Loucy (cell line): ENCODE measurements at regions not wholly inside any gene's neighbourhood (a gene's known extent, or its start where the extent isn't known, plus 50 kb on each side); places are given as distances from the start of the nearest gene placed in this dataset.

Source experiments
- H2AFZ ChIP-seq: fragments of 200-600 bp; sonication (generic); 2 replicates; pipeline ENCODE4 v1.6.0; 2016; ENCODE audit warnings: antibody characterized with exemption, mild to moderate bottlenecking, low read length, moderate library complexity
- H3F3A ChIP-seq: fragments of 200-600 bp; 2 replicates; pipeline ENCODE4 v1.6.0; 2016; ENCODE audit warnings: antibody characterized with exemption, low read depth, mild to moderate bottlenecking
- H3K27me3 ChIP-seq: fragments of 200-600 bp; sonication (generic); 2 replicates; pipeline ENCODE4 v1.6.1; 2014; ENCODE audit warnings: low read length, mild to moderate bottlenecking; ENCODE audit not compliant: insufficient read depth, poor library complexity, severe bottlenecking
- H3K36me3 ChIP-seq: fragments of 200-600 bp; sonication (generic); 2 replicates; pipeline ENCODE4 v1.6.1; 2016; ENCODE audit warnings: low read length; ENCODE audit not compliant: insufficient read depth
- H3K4me1 ChIP-seq: fragments of 200-600 bp; sonication (generic); 2 replicates; pipeline ENCODE4 v1.5.1; 2014; ENCODE audit warnings: low read length, mild to moderate bottlenecking; ENCODE audit not compliant: insufficient read depth, poor library complexity, severe bottlenecking
- H3K4me2 ChIP-seq: fragments of 200-600 bp; sonication (generic); 2 replicates; pipeline ENCODE4 v1.6.0; 2014; ENCODE audit warnings: antibody characterized with exemption, low read length, low read depth, mild to moderate bottlenecking; ENCODE audit not compliant: poor library complexity, severe bottlenecking
- H3K4me3 ChIP-seq: fragments of 200-600 bp; sonication (generic); 2 replicates; pipeline ENCODE4 v1.5.1; 2014; ENCODE audit warnings: low read length, mild to moderate bottlenecking, mixed read lengths; ENCODE audit not compliant: poor library complexity, severe bottlenecking
- H3K79me2 ChIP-seq: fragments of 200-600 bp; sonication (generic); 2 replicates; pipeline ENCODE4 v1.6.1; 2014; ENCODE audit warnings: low read length; ENCODE audit not compliant: insufficient read depth
- H3K9ac ChIP-seq: fragments of 200-600 bp; sonication (generic); 2 replicates; pipeline ENCODE4 v1.6.0; 2014; ENCODE audit warnings: mild to moderate bottlenecking, low read depth, low read length, moderate library complexity; ENCODE audit not compliant: poor library complexity, severe bottlenecking
- H3K9me2 ChIP-seq: fragments of 200-600 bp; sonication (generic); replicated peaks from 2 replicates; pipeline ENCODE4 v1.6.1; 2016; ENCODE audit warnings: low read depth, low read length, mixed read lengths
- H3K9me3 ChIP-seq: fragments of 200-600 bp; sonication (generic); 2 replicates; pipeline ENCODE4 v1.6.1; 2014; ENCODE audit warnings: mild to moderate bottlenecking, antibody characterized with exemption, low read length, low read depth; ENCODE audit not compliant: insufficient read depth
- H4K20me1 ChIP-seq: fragments of 200-600 bp; sonication (generic); 2 replicates; pipeline ENCODE4 v1.6.0; 2014; ENCODE audit warnings: antibody characterized with exemption, low read length, mild to moderate bottlenecking; ENCODE audit not compliant: insufficient read depth, poor library complexity, severe bottlenecking
- CTCF ChIP-seq: fragments of 200-600 bp; sonication (generic); conservative IDR thresholded peaks from 2 replicates; pipeline ENCODE4 v1.5.1; 2014; ENCODE audit warnings: mild to moderate bottlenecking, antibody characterized with exemption, low read length
- EZH2phosphoT487 ChIP-seq: fragments of 200-600 bp; IDR thresholded peaks from 2 replicates; pipeline ENCODE4 v1.6.1; 2018; ENCODE audit warnings: antibody characterized with exemption, mild to moderate bottlenecking, moderate library complexity, borderline replicate concordance

GRCh38 chr10:45209888-45210287, 105.5 kb downstream of the OR13A1 start:
- Histone ChIP-seq H3K9me3 (no peaks in the 10 kb centered on the region), H3K79me2 (no peaks in the 10 kb centered on the region), H4K20me1 (no peaks in the 10 kb centered on the region), H3K9ac (no peak overlapping the region), H3K4me3 (no peak overlapping the region), H3K36me3 (no peaks in the 10 kb centered on the region), H3K4me1 (no peaks in the 10 kb centered on the region), H2AFZ (no peak overlapping the region), H3K4me2 (no peak overlapping the region), H3K27me3 (no peaks in the 10 kb centered on the region), H3K9me2 (no peaks in the 10 kb centered on the region), H3F3A (no peaks in the 10 kb centered on the region)
- TF ChIP-seq EZH2phosphoT487 (no peak), CTCF (no peak)

GRCh38 chr10:45211576-45211975, 103.8 kb downstream of the OR13A1 start:
- Histone ChIP-seq H3K27me3 (no peaks in the 10 kb centered on the region), H3K79me2 (no peaks in the 10 kb centered on the region), H3F3A (no peaks in the 10 kb centered on the region), H3K4me1 (no peaks in the 10 kb centered on the region), H3K9me2 (no peaks in the 10 kb centered on the region), H3K4me2 (no peak overlapping the region), H3K4me3 (no peak overlapping the region), H3K36me3 (no peaks in the 10 kb centered on the region), H3K9me3 (no peaks in the 10 kb centered on the region), H4K20me1 (no peaks in the 10 kb centered on the region), H2AFZ (no peak overlapping the region), H3K9ac (no peak overlapping the region)
- TF ChIP-seq CTCF (no peak), EZH2phosphoT487 (no peak)

- Histone ChIP-seq H3K9me3 (no peaks in the 10 kb centered on the region), H3K36me3 (no peaks in the 10 kb centered on the region), H3K9ac (no peak overlapping the region), H4K20me1 (no peaks in the 10 kb centered on the region), H3K27me3 (no peaks in the 10 kb centered on the region), H3F3A (no peaks in the 10 kb centered on the region), H3K9me2 (no peaks in the 10 kb centered on the region), H2AFZ (no peak overlapping the region), H3K79me2 (no peaks in the 10 kb centered on the region), H3K4me2 (no peak overlapping the region), H3K4me3 (no peak overlapping the region), H3K4me1 (no peaks in the 10 kb centered on the region)
- TF ChIP-seq CTCF, result no peak
- no peak for TF ChIP-seq EZH2phosphoT487
These were observed 96.0 kb downstream of the OR13A1 start for GRCh38 chr10:45219416-45219815.
